Endodermal cell (in vitro differentiated cells): ENCODE measurements at regions not wholly inside any gene's neighbourhood (a gene's known extent, or its start where the extent isn't known, plus 50 kb on each side); places are given as distances from the start of the nearest gene placed in this dataset.

Experiments used
- DNase-seq: peaks from one replicate; pipeline ENCODE4 v3.0.0-alpha.2; 2017
- H3K27ac ChIP-seq: 2 replicates; pipeline ENCODE4 v1.5.1; 2013; ENCODE audit warnings: mild to moderate bottlenecking, low read depth, low read length, moderate library complexity
- H3K27me3 ChIP-seq: 2 replicates; pipeline ENCODE4 v1.6.1; 2013; ENCODE audit warnings: mild to moderate bottlenecking, low read length, moderate library complexity; ENCODE audit not compliant: insufficient read depth, control insufficient read depth, poor library complexity, severe bottlenecking
- H3K36me3 ChIP-seq: 2 replicates; pipeline ENCODE4 v1.7.0; 2013; ENCODE audit warnings: mild to moderate bottlenecking, low read length, moderate library complexity; ENCODE audit not compliant: control insufficient read depth, insufficient read depth
- H3K4me1 ChIP-seq: one replicate; pipeline ENCODE4 v1.7.0; 2013; ENCODE audit warnings: low read length; ENCODE audit not compliant: control insufficient read depth, insufficient read depth
- H3K4me3 ChIP-seq: 2 replicates; pipeline ENCODE4 v1.5.1; 2013; ENCODE audit warnings: mild to moderate bottlenecking, low read length, moderate library complexity
- H3K9ac ChIP-seq: 2 replicates; pipeline ENCODE4 v1.6.1; 2013; ENCODE audit warnings: mild to moderate bottlenecking, low read length, moderate library complexity; ENCODE audit not compliant: poor library complexity, severe bottlenecking; ENCODE audit errors: extremely low read depth
- H3K9me3 ChIP-seq: 2 replicates; pipeline ENCODE4 v1.6.1; 2013; ENCODE audit warnings: mild to moderate bottlenecking, low read length, moderate library complexity; ENCODE audit not compliant: control insufficient read depth
- H3K27ac Mint-ChIP-seq: 2 replicates; pipeline ENCODE4 v1.8.0; 2020; ENCODE audit warnings: mixed read lengths
- H3K27me3 Mint-ChIP-seq: 2 replicates; pipeline ENCODE4 v1.8.0; 2021; ENCODE audit warnings: mild to moderate bottlenecking, mixed read lengths; ENCODE audit not compliant: insufficient read depth
- H3K36me3 Mint-ChIP-seq: 2 replicates; pipeline ENCODE4 v1.8.0; 2020; ENCODE audit warnings: low read depth, mixed read lengths
- H3K4me1 Mint-ChIP-seq: 2 replicates; pipeline ENCODE4 v1.8.0; 2020; ENCODE audit warnings: mixed read lengths
- H3K4me3 Mint-ChIP-seq: 2 replicates; pipeline ENCODE4 v1.8.0; 2020; ENCODE audit warnings: mild to moderate bottlenecking, moderate library complexity, mixed read lengths
- H3K9me3 Mint-ChIP-seq: 2 replicates; pipeline ENCODE4 v1.8.0; 2020; ENCODE audit warnings: mild to moderate bottlenecking, mixed read lengths
- WGBS, 2 experiments: methylation state at CpG; one replicate each; pipeline versions ENCODE4 v1.1.5 to v1.1.7; 2013; ENCODE audit warnings: missing lambda C conversion rate in 2 of 2, mixed read lengths in 1 of 2; ENCODE audit not compliant: insufficient coverage in 1 of 2, insufficient read length in 1 of 2; 5-methylcytosine and 5-hydroxymethylcytosine counted together
- TF ChIP-seq, protein P1 (sequence below): fragments of 200-600 bp; sonication (generic); conservative IDR thresholded peaks from 2 replicates; pipeline ENCODE4 v1.5.0; 2021; ENCODE audit warnings: antibody characterized with exemption, mild to moderate bottlenecking

DNA sequence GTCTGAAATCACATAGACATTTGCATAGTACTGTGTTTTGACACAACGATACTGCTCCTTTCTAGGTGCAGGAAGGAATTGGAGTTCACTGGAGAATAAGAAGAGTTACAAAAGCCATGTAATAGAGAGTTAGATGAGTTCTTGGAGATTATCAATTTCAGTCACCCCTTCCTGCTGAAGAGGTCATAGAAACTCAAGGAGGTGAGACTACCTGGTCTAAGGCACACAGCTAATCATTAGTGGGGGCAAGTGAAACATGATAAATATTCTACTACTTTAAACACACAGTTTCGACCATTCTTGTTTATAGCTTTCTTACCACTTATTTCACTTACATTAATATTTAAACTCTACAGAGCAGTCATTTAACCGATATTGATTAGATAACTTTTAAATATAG is 286.9 kb upstream of the NXPH2 start:
- H3K4me1 ChIP-seq, result no peaks in the 10 kb centered on the region
- WGBS, 2 experiments, result 95 to 100% methylated on average over 1 to 3 of the region's 3 CpGs
- no peak for DNase-seq
- Mint-ChIP-seq H3K27ac (no peak overlapping the region), H3K36me3 (no peaks in the 10 kb centered on the region), H3K27me3 (no peaks in the 10 kb centered on the region), H3K4me3 (no peak overlapping the region), H3K9me3 (no peaks in the 10 kb centered on the region), H3K4me1 (no peaks in the 10 kb centered on the region)
- H3K4me3 ChIP-seq, result no peak overlapping the region
- H3K27me3 ChIP-seq, result no peaks in the 10 kb centered on the region
- H3K9ac ChIP-seq, result no peak overlapping the region
- H3K9me3 ChIP-seq, result no peaks in the 10 kb centered on the region
- H3K27ac ChIP-seq, result no peak overlapping the region
- TF ChIP-seq, protein P1, sequence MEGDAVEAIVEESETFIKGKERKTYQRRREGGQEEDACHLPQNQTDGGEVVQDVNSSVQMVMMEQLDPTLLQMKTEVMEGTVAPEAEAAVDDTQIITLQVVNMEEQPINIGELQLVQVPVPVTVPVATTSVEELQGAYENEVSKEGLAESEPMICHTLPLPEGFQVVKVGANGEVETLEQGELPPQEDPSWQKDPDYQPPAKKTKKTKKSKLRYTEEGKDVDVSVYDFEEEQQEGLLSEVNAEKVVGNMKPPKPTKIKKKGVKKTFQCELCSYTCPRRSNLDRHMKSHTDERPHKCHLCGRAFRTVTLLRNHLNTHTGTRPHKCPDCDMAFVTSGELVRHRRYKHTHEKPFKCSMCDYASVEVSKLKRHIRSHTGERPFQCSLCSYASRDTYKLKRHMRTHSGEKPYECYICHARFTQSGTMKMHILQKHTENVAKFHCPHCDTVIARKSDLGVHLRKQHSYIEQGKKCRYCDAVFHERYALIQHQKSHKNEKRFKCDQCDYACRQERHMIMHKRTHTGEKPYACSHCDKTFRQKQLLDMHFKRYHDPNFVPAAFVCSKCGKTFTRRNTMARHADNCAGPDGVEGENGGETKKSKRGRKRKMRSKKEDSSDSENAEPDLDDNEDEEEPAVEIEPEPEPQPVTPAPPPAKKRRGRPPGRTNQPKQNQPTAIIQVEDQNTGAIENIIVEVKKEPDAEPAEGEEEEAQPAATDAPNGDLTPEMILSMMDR, result no peak
- H3K36me3 ChIP-seq, result no peaks in the 10 kb centered on the region

DNA sequence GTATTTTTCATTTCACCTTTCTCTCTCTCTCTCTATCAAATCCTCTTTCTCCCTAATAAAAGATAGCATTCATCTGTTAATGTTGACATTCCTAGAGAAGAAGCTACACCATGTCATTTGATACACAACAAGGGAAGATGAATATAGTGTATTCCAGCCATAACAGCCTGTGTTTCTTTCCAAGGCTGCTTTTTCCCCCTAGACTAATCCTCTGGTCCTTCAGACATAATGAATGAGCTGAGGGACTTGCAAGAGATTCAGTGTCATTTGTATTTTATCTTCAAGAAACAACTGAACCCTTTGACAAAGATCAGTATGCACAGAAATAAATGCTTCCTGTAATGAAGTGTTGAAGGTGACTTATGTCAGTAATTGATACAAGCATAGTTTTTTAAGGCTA is 284.0 kb upstream of the NXPH2 start:
- no peaks in the 10 kb centered on the region for H3K27me3 ChIP-seq
- H3K36me3 ChIP-seq, result no peaks in the 10 kb centered on the region
- H3K4me3 Mint-ChIP-seq, result no peak overlapping the region
- no peak overlapping the region for H3K27ac Mint-ChIP-seq
- DNase-seq, result no peak
- H3K36me3 Mint-ChIP-seq, result no peaks in the 10 kb centered on the region
- H3K9me3 Mint-ChIP-seq, result no peaks in the 10 kb centered on the region
- no peak overlapping the region for H3K27ac ChIP-seq
- no peaks in the 10 kb centered on the region for H3K4me1 ChIP-seq
- no peaks in the 10 kb centered on the region for H3K9me3 ChIP-seq
- H3K4me3 ChIP-seq, result no peak overlapping the region
- H3K27me3 Mint-ChIP-seq, result no peaks in the 10 kb centered on the region
- H3K9ac ChIP-seq, result no peak overlapping the region
- TF ChIP-seq, protein P1, result no peak
- no peaks in the 10 kb centered on the region for H3K4me1 Mint-ChIP-seq

DNA sequence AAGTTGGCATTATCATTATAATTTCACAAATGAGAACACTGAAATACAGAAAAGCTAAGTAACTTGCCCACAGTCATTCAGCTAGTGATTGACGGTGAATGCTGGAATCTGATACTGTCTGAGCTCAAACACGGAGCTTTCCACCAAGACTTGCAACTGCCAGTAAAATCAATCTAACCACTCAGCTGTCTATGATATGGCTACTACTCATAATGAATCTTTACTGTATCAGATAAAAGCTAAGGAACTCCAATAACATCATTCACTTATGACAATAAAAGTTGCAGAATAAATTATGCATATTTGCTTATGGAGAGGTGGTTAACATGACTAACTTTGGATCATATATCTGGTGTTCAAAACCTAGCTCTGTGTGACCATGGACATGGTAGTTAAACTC is 279.4 kb upstream of the NXPH2 start:
- 85% methylated on average over 2 of the region's 2 CpGs; no CpG with 5 or more reads in 1 of the 2 experiments for WGBS, 2 experiments
- Histone ChIP-seq H3K4me3 (no peak overlapping the region), H3K4me1 (no peaks in the 10 kb centered on the region), H3K27me3 (no peaks in the 10 kb centered on the region), H3K36me3 (no peaks in the 10 kb centered on the region), H3K27ac (no peak overlapping the region), H3K9ac (no peak overlapping the region), H3K9me3 (no peaks in the 10 kb centered on the region)
- Mint-ChIP-seq H3K27ac (no peak overlapping the region), H3K27me3 (no peaks in the 10 kb centered on the region), H3K4me1 (no peaks in the 10 kb centered on the region), H3K4me3 (no peak overlapping the region), H3K9me3 (no peaks in the 10 kb centered on the region), H3K36me3 (no peaks in the 10 kb centered on the region)
- TF ChIP-seq, protein P1, result no peak
- no peak for DNase-seq
